Endodermal cell (in vitro differentiated cells): ENCODE measurements at regions not wholly inside any gene's neighbourhood (a gene's known extent, or its start where the extent isn't known, plus 50 kb on each side); places are given as distances from the start of the nearest gene placed in this dataset.

Source experiments
- DNase-seq: peaks from one replicate; pipeline ENCODE4 v3.0.0-alpha.2; 2017
- H3K27ac ChIP-seq: 2 replicates; pipeline ENCODE4 v1.5.1; 2013; ENCODE audit warnings: mild to moderate bottlenecking, low read depth, low read length, moderate library complexity
- H3K27me3 ChIP-seq: 2 replicates; pipeline ENCODE4 v1.6.1; 2013; ENCODE audit warnings: mild to moderate bottlenecking, low read length, moderate library complexity; ENCODE audit not compliant: insufficient read depth, control insufficient read depth, poor library complexity, severe bottlenecking
- H3K36me3 ChIP-seq: 2 replicates; pipeline ENCODE4 v1.7.0; 2013; ENCODE audit warnings: mild to moderate bottlenecking, low read length, moderate library complexity; ENCODE audit not compliant: control insufficient read depth, insufficient read depth
- H3K4me1 ChIP-seq: one replicate; pipeline ENCODE4 v1.7.0; 2013; ENCODE audit warnings: low read length; ENCODE audit not compliant: control insufficient read depth, insufficient read depth
- H3K4me3 ChIP-seq: 2 replicates; pipeline ENCODE4 v1.5.1; 2013; ENCODE audit warnings: mild to moderate bottlenecking, low read length, moderate library complexity
- H3K9ac ChIP-seq: 2 replicates; pipeline ENCODE4 v1.6.1; 2013; ENCODE audit warnings: mild to moderate bottlenecking, low read length, moderate library complexity; ENCODE audit not compliant: poor library complexity, severe bottlenecking; ENCODE audit errors: extremely low read depth
- H3K9me3 ChIP-seq: 2 replicates; pipeline ENCODE4 v1.6.1; 2013; ENCODE audit warnings: mild to moderate bottlenecking, low read length, moderate library complexity; ENCODE audit not compliant: control insufficient read depth
- H3K27ac Mint-ChIP-seq: 2 replicates; pipeline ENCODE4 v1.8.0; 2020; ENCODE audit warnings: mixed read lengths
- H3K27me3 Mint-ChIP-seq: 2 replicates; pipeline ENCODE4 v1.8.0; 2021; ENCODE audit warnings: mild to moderate bottlenecking, mixed read lengths; ENCODE audit not compliant: insufficient read depth
- H3K36me3 Mint-ChIP-seq: 2 replicates; pipeline ENCODE4 v1.8.0; 2020; ENCODE audit warnings: low read depth, mixed read lengths
- H3K4me1 Mint-ChIP-seq: 2 replicates; pipeline ENCODE4 v1.8.0; 2020; ENCODE audit warnings: mixed read lengths
- H3K4me3 Mint-ChIP-seq: 2 replicates; pipeline ENCODE4 v1.8.0; 2020; ENCODE audit warnings: mild to moderate bottlenecking, moderate library complexity, mixed read lengths
- H3K9me3 Mint-ChIP-seq: 2 replicates; pipeline ENCODE4 v1.8.0; 2020; ENCODE audit warnings: mild to moderate bottlenecking, mixed read lengths
- CTCF ChIP-seq: fragments of 200-600 bp; sonication (generic); conservative IDR thresholded peaks from 2 replicates; pipeline ENCODE4 v1.5.0; 2021; ENCODE audit warnings: antibody characterized with exemption, mild to moderate bottlenecking
- WGBS, 2 experiments: methylation state at CpG; one replicate each; pipeline versions ENCODE4 v1.1.5 to v1.1.7; 2013; ENCODE audit warnings: missing lambda C conversion rate in 2 of 2, mixed read lengths in 1 of 2; ENCODE audit not compliant: insufficient coverage in 1 of 2, insufficient read length in 1 of 2; 5-methylcytosine and 5-hydroxymethylcytosine counted together

DNA sequence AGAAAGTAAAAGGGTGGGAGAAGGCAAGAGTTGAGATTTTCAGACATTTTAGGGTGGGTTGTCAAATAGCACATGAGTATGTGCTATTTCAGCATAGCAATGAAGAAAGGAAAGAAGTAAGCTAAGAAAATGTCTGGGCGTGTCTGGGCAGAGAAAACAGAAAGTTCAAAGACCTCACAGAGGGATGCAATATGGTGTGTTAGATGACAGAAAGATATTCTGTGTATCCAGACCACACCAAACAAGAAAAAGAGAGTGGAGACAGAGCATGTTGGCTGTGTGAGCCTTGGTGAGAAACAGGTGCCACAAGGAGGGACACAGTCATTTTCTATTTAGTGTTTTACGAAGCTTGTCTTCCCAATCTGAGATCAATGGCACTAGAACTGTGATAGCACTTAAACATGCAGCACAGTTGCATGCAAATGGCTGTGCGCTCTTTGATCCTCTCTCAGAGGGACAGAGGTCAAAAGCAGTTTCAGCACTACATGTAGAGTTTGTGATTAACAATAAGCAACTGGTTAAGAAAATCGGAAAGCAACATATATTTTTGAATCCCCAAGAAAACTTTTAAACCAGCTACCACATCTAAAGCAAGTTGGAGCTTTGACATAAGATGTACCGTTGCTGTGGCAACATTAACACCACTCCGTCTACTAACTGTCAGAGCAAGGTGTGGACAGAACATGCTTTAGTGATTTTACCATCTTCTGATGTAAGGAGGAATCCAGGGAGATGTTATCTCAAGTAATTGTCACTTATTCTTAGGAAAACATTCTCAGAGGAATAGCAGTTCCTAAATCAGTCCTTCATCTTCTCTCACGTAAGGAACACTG lies 515.5 kb upstream of the NOX3 start:
- Mint-ChIP-seq H3K4me3 (no peak overlapping the region), H3K27me3 (no peaks in the 10 kb centered on the region), H3K27ac (no peak overlapping the region), H3K4me1 (peaks cover 2% of the 10 kb centered on the region), H3K9me3 (no peaks in the 10 kb centered on the region), H3K36me3 (no peaks in the 10 kb centered on the region)
- Histone ChIP-seq H3K9ac (no peak overlapping the region), H3K4me1 (no peaks in the 10 kb centered on the region), H3K27ac (no peak overlapping the region), H3K9me3 (no peaks in the 10 kb centered on the region), H3K4me3 (no peak overlapping the region), H3K27me3 (no peaks in the 10 kb centered on the region), H3K36me3 (no peaks in the 10 kb centered on the region)
- DNase-seq = no peak
- WGBS, 2 experiments = 86 to 91% methylated on average over 6 to 7 of the region's 7 CpGs
- no peak for TF ChIP-seq CTCF

- DNase-seq = no peak
- H3K9ac ChIP-seq = no peak overlapping the region
- no peaks in the 10 kb centered on the region for H3K36me3 ChIP-seq
- H3K9me3 ChIP-seq = no peaks in the 10 kb centered on the region
- H3K27me3 Mint-ChIP-seq = no peaks in the 10 kb centered on the region
- no peaks in the 10 kb centered on the region for H3K9me3 Mint-ChIP-seq
- H3K27ac ChIP-seq = no peak overlapping the region
- H3K4me1 ChIP-seq = no peaks in the 10 kb centered on the region
- H3K4me3 ChIP-seq = no peak overlapping the region
- H3K4me1 Mint-ChIP-seq = peaks cover 2% of the 10 kb centered on the region
- H3K4me3 Mint-ChIP-seq = no peak overlapping the region
- TF ChIP-seq CTCF = no peak
- H3K27ac Mint-ChIP-seq = no peak overlapping the region
- no peaks in the 10 kb centered on the region for H3K27me3 ChIP-seq
- H3K36me3 Mint-ChIP-seq = no peaks in the 10 kb centered on the region
These were observed 514.8 kb upstream of the NOX3 start for GRCh38 chr6:155970472-155970871.

DNA sequence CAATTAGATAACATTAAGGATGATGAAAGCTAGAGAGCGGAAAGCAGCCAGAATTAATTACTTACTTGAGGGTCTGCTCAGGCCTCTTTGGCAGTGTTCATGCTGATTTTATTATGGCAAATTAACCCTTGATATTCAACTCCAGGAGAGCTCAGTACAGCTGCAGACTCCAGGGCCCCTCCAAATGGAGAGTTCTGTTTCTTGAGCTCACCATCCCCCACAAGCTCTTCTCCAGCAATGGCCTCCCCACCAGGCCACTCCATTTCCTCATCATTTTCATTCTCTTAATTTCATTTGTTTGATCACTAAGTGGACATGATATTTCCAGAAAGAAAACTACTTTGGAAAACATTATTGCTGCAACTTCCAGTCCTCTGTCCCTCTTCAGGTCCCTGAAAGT lies 513.3 kb upstream of the NOX3 start:
- H3K27ac Mint-ChIP-seq = no peak overlapping the region

More for the DNA sequence above, 513.3 kb upstream of the NOX3 start:
- no peak for DNase-seq
- H3K4me1 ChIP-seq = no peaks in the 10 kb centered on the region
- no peaks in the 10 kb centered on the region for H3K27me3 Mint-ChIP-seq
- H3K36me3 ChIP-seq = no peaks in the 10 kb centered on the region
- H3K9ac ChIP-seq = no peak overlapping the region
- H3K27me3 ChIP-seq = no peaks in the 10 kb centered on the region
- no peak overlapping the region for H3K4me3 ChIP-seq
- H3K27ac ChIP-seq = no peak overlapping the region
- H3K9me3 ChIP-seq = no peaks in the 10 kb centered on the region
- H3K4me1 Mint-ChIP-seq = peaks cover 1% of the 10 kb centered on the region
- 93 to 100% methylated on average over 1 of the region's 1 CpG for WGBS, 2 experiments
- H3K4me3 Mint-ChIP-seq = no peak overlapping the region
- H3K9me3 Mint-ChIP-seq = no peaks in the 10 kb centered on the region
- H3K36me3 Mint-ChIP-seq = no peaks in the 10 kb centered on the region
- TF ChIP-seq CTCF = no peak
